Epithelial cell of prostate (primary cell): ENCODE measurements at regions not wholly inside any gene's neighbourhood (a gene's known extent, or its start where the extent isn't known, plus 50 kb on each side); places are given as distances from the start of the nearest gene placed in this dataset.
"Not testable (repeated sequence)": the region's sequence is repeated elsewhere in the genome, so short reads cannot be mapped to it uniquely, and the experiment has no call there.

Source experiments
- DNase-seq: peaks from one replicate; pipeline ENCODE4 v3.0.0-alpha.2; 2011; ENCODE audit warnings: low read depth, low spot score
- H3K27ac ChIP-seq: fragments of 450-650 bp; 2 replicates; pipeline ENCODE4 v1.5.1; 2017; ENCODE audit warnings: mild to moderate bottlenecking

GRCh38 chr14:86815341-86815740 lies 1177.6 kb downstream of the GALC start:
- H3K27ac ChIP-seq = no peak overlapping the region
- no peak for DNase-seq

DNA sequence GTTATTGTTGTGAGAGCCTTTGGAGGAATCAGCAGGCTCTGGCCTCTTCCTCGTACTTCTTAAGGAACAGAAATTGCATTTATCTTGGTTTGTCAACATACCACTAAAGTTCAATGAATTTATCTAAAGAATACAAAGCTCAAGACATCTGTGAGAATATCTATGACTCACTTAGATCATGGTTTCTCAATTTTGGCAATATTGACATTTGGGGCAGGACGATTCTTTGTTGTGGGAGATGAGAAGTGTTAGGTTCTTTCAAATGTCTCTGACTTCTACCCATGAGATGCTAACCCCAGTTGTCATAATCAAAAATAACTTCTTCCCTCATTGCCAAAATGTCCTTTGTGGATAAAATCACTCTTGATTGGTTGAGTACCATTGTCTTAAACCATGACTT lies 1190.3 kb downstream of the GALC start:
- no peak overlapping the region for H3K27ac ChIP-seq
- DNase-seq = no peak

- peak overlapping the region; percentile 46 for H3K27ac ChIP-seq
- DNase-seq = peak; percentile 71
Observed at GRCh38 chr14:86799244-86799647, 1193.7 kb downstream of the GALC start.

DNA sequence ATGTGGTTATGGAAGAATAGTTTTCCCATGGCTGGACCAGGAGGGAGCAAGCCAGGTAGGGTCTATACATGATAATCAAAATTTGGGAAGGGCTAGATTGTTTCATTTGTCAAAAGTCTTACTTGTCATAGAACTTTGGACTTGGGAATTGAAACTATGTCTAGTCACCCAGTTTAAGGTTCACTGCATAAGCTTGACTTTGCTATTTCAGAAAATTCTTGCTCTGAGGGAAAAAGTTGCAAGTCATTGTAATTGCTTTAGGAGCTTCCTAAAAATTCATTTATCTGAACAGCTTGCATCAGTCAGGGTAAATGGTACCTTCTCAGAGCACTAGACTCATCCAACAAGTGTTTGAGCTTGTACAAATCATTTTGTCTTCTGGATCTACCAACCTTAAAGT lies 1194.7 kb downstream of the GALC start:
- DNase-seq = no peak
- peak overlapping the region; percentile 46 for H3K27ac ChIP-seq

DNA sequence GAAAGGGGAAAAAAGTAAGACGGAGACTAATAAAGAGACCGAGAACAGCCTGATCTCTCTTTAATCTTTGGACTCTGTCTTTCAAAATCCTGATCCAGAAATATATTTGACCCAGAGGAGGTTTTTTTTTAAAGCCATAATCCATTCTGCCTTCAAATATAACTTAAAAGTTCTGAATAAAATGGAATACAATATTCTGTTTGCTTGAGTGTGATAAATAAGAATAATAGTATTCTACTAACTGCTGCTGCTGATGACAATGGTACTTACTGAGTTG lies 1196.0 kb downstream of the GALC start:
- no peak for DNase-seq
- no peak overlapping the region for H3K27ac ChIP-seq

GRCh38 chr14:86796221-86797074 lies 1196.5 kb downstream of the GALC start:
- DNase-seq = no peak
- no peak overlapping the region for H3K27ac ChIP-seq

DNA sequence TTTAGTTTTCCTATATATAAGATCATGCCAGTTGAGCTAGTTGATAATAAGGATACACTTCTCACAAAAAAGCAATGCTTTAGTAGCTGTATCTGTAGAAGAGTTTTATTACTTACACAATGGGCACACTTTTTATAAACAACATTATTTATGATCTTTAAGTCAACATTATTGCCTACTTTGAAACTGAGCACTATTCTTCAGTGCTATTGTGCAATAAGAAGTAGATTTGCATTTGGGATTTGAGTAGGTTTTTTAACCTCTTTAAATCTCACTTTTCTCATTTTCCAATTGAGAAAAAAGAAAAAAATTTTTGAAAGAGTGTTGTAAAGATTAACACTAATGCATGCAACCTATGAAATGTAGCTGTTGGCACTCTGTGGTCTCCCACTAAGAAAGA lies 1198.3 kb downstream of the GALC start:
- no peak for DNase-seq

DNA sequence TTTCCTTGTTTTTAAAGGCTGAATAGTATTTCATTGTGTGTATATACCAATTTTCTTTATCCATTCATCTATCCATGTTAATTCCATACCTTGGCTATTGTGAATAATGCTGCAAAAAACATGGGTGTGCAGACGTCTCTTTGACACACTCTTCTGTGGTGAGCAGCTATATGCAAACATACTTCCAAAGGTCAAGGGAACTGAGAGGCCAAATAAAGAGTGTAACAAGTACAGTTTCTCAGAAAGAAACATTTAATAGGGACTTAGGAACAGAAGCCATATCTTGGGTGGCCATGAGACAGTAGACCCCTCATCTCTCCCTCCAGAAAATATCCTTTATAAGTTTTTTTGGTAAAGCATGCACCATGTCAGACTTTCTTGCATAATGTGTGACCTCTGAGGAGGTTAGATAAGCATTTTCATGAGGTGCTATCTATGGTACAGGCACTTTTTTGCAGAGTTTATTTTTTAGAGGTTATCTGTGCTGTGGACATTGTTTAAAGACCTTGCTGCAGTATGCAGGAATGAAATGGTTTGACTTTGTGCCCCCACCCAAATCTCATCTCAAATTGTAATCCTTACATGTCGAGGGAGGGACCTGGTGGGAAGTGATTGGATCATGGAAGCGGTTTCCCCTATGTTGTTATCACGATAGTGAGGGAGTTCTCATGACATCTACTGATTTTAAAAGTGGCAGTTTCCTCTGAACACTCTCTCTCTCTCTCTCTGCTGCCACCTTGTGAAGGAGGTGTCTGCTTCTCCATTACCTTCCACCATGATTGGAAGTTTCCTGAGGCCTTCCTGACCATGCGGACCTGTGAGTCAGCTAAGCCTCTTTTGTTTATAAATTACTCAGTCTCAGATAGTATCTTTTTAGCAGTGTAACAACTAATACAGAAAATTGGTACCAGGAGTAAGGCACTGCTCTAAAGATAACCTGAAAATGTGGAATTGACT lies 1202.3 kb downstream of the GALC start:
- no peak for DNase-seq
- no peak overlapping the region for H3K27ac ChIP-seq

More for the DNA sequence above, 1198.3 kb downstream of the GALC start:
- H3K27ac ChIP-seq = no peak overlapping the region

DNA sequence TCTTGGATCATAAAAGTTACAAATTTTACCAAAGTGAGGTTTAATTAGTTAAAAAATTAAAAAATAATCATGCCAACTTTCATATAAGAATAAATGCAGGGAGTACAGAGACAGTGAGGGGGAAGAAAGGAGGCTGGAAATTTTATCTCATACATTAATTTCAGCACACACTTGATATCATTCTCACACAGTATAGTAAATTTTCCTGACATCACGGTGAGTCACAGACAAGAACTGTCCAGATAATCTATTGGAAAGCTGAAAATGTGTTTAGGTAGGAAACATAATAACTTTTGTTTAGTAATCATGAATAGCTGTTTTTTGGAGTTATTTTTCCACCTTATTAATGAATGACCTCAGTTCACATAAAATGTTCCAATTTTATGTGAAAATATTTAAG lies 1204.8 kb downstream of the GALC start:
- DNase-seq = no peak

GRCh38 chr14:86787717-86788116 lies 1205.3 kb downstream of the GALC start:
- peak overlapping the region; percentile 19 for H3K27ac ChIP-seq
- DNase-seq = no peak

More for the DNA sequence above, 1204.8 kb downstream of the GALC start:
- peak overlapping the region; percentile 19 for H3K27ac ChIP-seq

- H3K27ac ChIP-seq = no peak overlapping the region
- no peak for DNase-seq
Observed at GRCh38 chr14:86782092-86782580, 1210.8 kb downstream of the GALC start.

- no peak for DNase-seq
- H3K27ac ChIP-seq = no peak overlapping the region
Observed at GRCh38 chr14:86780876-86781510, 1212.0 kb downstream of the GALC start.

DNA sequence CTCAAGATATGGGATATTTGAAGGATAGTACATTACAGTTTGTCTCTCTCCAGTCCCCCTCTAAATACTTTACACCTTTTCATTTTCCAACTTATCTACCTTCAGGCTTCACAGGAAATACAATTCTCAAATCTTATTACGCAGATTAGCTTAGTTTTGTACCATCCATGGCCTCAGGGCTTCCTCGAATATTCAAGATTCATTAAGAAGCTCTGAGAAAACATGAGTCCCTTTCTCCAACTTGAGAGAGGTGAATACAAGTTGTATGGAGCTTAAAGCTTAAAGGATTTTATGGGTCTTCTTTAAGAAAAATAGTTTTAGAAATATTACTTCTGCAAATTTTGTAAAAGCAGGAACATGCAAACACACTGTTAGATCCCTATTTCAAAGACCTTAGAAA lies 1212.5 kb downstream of the GALC start:
- DNase-seq = no peak
- no peak overlapping the region for H3K27ac ChIP-seq

DNA sequence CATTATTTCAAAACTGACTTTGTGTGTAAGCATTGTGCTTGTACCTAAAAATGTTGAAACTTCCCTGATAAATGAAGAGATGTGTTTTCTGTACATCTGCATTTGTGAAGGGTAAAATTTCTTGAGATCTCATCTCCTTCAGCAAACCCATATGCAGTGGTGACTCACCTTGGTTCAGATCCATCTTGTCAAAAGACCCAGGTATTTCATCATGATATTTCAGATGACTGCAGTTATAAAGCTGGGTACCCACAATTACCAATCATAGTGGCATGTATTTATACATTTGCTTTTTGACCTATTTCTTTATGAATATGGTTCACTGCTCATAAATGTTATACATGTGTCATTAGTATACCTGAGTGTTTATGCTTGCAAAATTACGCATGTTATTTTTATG lies 1213.6 kb downstream of the GALC start:
- peak; percentile 22 for DNase-seq
- H3K27ac ChIP-seq = no peak overlapping the region

- peak; percentile 6 for DNase-seq
- H3K27ac ChIP-seq = no peak overlapping the region
Observed at GRCh38 chr14:86777963-86778602, 1214.9 kb downstream of the GALC start.

DNA sequence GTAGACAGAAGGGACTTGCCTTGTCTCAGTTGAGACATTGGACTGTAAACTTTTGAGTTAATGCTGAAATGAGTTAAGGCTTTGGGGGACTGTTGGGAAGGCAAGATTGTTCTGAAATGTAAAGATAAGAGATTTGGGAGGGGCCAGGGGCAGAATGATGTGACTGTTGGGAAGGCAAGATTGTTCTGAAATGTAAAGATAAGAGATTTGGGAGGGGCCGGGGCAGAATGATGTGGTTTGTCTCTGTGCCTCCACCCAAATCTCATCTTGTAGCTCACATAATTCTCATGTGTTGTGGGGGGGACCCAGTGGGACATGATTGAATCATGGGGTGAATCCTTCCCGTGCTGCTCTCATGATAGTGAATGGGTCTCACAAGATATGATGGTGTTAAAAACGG lies 1217.1 kb downstream of the GALC start:
- H3K27ac ChIP-seq, DNase-seq: not testable (repeated sequence)

GRCh38 chr14:86774916-86775315 lies 1218.1 kb downstream of the GALC start:
- DNase-seq = no peak
- H3K27ac ChIP-seq = no peak overlapping the region

DNA sequence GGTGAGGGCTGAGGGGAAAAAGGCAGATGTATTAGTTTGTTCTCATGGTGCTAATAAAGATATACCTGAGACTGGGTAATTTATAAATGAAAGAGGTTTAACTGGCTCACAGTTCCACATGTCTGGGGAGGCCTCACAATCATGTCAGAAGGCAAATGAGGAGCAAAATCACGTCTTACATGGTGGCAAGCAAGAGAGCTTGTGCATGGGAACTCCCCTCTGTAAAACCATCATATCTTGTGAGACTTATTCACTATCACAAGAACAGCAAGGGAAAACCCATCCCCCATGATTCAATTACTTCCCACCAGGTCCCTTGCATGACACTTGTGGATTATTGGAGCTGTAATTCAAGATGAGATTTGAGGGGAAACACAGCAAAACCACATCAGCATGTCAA lies 1220.9 kb downstream of the GALC start:
- DNase-seq = no peak

GRCh38 chr14:86770186-86770585 lies 1222.8 kb downstream of the GALC start:
- DNase-seq = no peak
- H3K27ac ChIP-seq = no peak overlapping the region

More for the DNA sequence above, 1220.9 kb downstream of the GALC start:
- H3K27ac ChIP-seq = no peak overlapping the region

- H3K27ac ChIP-seq = no peak overlapping the region
- DNase-seq = no peak
Observed at GRCh38 chr14:86766469-86766868, 1226.5 kb downstream of the GALC start.
